CD4-positive, alpha-beta T cell treated with Interferon gamma for 1 hour (primary cell): ENCODE measurements at regions not wholly inside any gene's neighbourhood (a gene's known extent, or its start where the extent isn't known, plus 50 kb on each side); places are given as distances from the start of the nearest gene placed in this dataset.

Experiments
- DNase-seq: peaks from one replicate; pipeline ENCODE4 v3.0.0-alpha.2; 2020

- no peak for DNase-seq
Measured at GRCh38 chr15:98425173-98425572, 223.2 kb upstream of the IGF1R start.

- no peak for DNase-seq
Measured at GRCh38 chr15:98427321-98427720, 221.0 kb upstream of the IGF1R start.

GRCh38 chr15:98428253-98428989 is 219.9 kb upstream of the IGF1R start:
- peak; percentile 18 for DNase-seq

- no peak for DNase-seq
Measured at GRCh38 chr15:98431171-98431570, 217.2 kb upstream of the IGF1R start.

GRCh38 chr15:98433346-98433745 is 215.0 kb upstream of the IGF1R start:
- no peak for DNase-seq

- DNase-seq, result no peak
Measured at GRCh38 chr15:98433856-98434255, 214.5 kb upstream of the IGF1R start.

- no peak for DNase-seq
Measured at GRCh38 chr15:98437752-98438151, 210.6 kb upstream of the IGF1R start.

GRCh38 chr15:98438326-98438725 is 210.0 kb upstream of the IGF1R start:
- DNase-seq, result no peak

- no peak for DNase-seq
Measured at GRCh38 chr15:98438907-98439306, 209.4 kb upstream of the IGF1R start.

GRCh38 chr15:98439523-98439942 is 208.8 kb upstream of the IGF1R start:
- no peak for DNase-seq

- no peak for DNase-seq
Measured at GRCh38 chr15:98440917-98441316, 207.4 kb upstream of the IGF1R start.

GRCh38 chr15:98441599-98441998 is 206.7 kb upstream of the IGF1R start:
- no peak for DNase-seq

- DNase-seq, result no peak
Measured at GRCh38 chr15:98442379-98442833, 205.9 kb upstream of the IGF1R start.

GRCh38 chr15:98442901-98443300 is 205.4 kb upstream of the IGF1R start:
- no peak for DNase-seq

- no peak for DNase-seq
Measured at GRCh38 chr15:98443526-98443925, 204.8 kb upstream of the IGF1R start.

GRCh38 chr15:98444138-98444537 is 204.2 kb upstream of the IGF1R start:
- DNase-seq, result no peak

GRCh38 chr15:98445315-98445714 is 203.0 kb upstream of the IGF1R start:
- no peak for DNase-seq

GRCh38 chr15:98446083-98446482 is 202.3 kb upstream of the IGF1R start:
- no peak for DNase-seq

GRCh38 chr15:98447069-98447468 is 201.3 kb upstream of the IGF1R start:
- no peak for DNase-seq

GRCh38 chr15:98451236-98451635 is 197.1 kb upstream of the IGF1R start:
- DNase-seq, result no peak

GRCh38 chr15:98452238-98452637 is 196.1 kb upstream of the IGF1R start:
- no peak for DNase-seq

- DNase-seq, result no peak
Measured at GRCh38 chr15:98455904-98456303, 192.4 kb upstream of the IGF1R start.

GRCh38 chr15:98476559-98476958 is 171.8 kb upstream of the IGF1R start:
- DNase-seq, result no peak

- no peak for DNase-seq
Measured at GRCh38 chr15:98480844-98481243, 167.5 kb upstream of the IGF1R start.

GRCh38 chr15:98483575-98484130 is 164.7 kb upstream of the IGF1R start:
- no peak for DNase-seq
